C4-2B (cell line): ENCODE measurements at regions not wholly inside any gene's neighbourhood (a gene's known extent, or its start where the extent isn't known, plus 50 kb on each side); places are given as distances from the start of the nearest gene placed in this dataset.

Source experiments
- ZFX ChIP-seq: fragments of 450-650 bp; IDR thresholded peaks from 2 replicates; pipeline ENCODE4 v1.6.1; 2017
- TF ChIP-seq, protein P1 (sequence below): fragments of 450-650 bp; conservative IDR thresholded peaks from 2 replicates; pipeline ENCODE4 v1.5.1; 2017; ENCODE audit warnings: mild to moderate bottlenecking

DNA sequence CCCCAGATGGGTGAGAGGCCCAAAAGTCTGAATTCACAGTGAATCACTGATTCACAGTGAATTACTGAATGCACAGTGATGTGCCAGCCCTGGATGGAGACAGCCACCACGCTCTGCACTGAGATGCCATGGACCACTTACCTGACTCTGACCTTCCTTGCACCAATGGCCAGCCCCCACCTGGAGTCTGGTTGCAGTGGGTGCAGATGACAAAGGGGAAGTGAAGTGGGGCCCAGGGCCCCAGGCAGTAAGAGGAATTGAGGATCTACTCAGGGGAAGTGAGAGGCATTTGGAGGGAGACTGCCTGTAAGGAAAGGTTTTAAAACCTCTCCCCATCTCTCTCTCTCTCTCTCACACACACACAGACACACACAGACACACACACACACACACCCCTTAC lies 412.1 kb downstream of the CYLC2 start:
- TF ChIP-seq, protein P1, sequence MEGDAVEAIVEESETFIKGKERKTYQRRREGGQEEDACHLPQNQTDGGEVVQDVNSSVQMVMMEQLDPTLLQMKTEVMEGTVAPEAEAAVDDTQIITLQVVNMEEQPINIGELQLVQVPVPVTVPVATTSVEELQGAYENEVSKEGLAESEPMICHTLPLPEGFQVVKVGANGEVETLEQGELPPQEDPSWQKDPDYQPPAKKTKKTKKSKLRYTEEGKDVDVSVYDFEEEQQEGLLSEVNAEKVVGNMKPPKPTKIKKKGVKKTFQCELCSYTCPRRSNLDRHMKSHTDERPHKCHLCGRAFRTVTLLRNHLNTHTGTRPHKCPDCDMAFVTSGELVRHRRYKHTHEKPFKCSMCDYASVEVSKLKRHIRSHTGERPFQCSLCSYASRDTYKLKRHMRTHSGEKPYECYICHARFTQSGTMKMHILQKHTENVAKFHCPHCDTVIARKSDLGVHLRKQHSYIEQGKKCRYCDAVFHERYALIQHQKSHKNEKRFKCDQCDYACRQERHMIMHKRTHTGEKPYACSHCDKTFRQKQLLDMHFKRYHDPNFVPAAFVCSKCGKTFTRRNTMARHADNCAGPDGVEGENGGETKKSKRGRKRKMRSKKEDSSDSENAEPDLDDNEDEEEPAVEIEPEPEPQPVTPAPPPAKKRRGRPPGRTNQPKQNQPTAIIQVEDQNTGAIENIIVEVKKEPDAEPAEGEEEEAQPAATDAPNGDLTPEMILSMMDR: no peak
- no peak for TF ChIP-seq ZFX
